IMR-90 (cell line): ENCODE measurements at regions not wholly inside any gene's neighbourhood (a gene's known extent, or its start where the extent isn't known, plus 50 kb on each side); places are given as distances from the start of the nearest gene placed in this dataset.

ENCODE experiments used
- ATAC-seq: fragments of 200-7000 bp; cut with Tn5 transposase; 2 replicates; pipeline ENCODE4 v1.9.1; 2020; ENCODE audit warnings: low read depth, mild to moderate bottlenecking, moderate library complexity
- BruUV-seq: library from RNA; stranded (reverse); fragments of 400-500 nt; replicated peaks from 2 replicates; lab custom pipeline; 2021; lab: Mats Ljungman, UMichigan
- CTCF ChIA-PET: fragments of 300-600 bp; formaldehyde crosslinking; extraction: SDS; loops from one replicate; lab custom pipeline; 2021; ENCODE audit warnings: antibody characterized with exemption; lab: Yijun Ruan, JAX
- POLR2A ChIA-PET: fragments of 300-600 bp; sonication (Branson Sonifier 250); formaldehyde crosslinking; loops from one replicate; lab custom pipeline; 2022; ENCODE audit warnings: antibody characterized with exemption; ENCODE audit not compliant: unreplicated experiment; lab: Charles Lee
- DNase-seq: peaks from one replicate; pipeline ENCODE4 v3.0.0; 2013
- H2AFZ ChIP-seq: replicated peaks from 2 replicates; pipeline ENCODE3; 2013; ENCODE audit warnings: low read length, mild to moderate bottlenecking; ENCODE audit not compliant: poor library complexity
- H2AK5ac ChIP-seq: 2 replicates; pipeline ENCODE4 v1.6.1; 2013; ENCODE audit warnings: low read depth, low read length, inconsistent platforms
- H2AK9ac ChIP-seq: replicated peaks from 2 replicates; pipeline ENCODE3; 2013; ENCODE audit warnings: mild to moderate bottlenecking, low read depth, low read length, moderate library complexity; ENCODE audit not compliant: poor library complexity
- H2BK120ac ChIP-seq: 2 replicates; pipeline ENCODE4 v1.6.1; 2013; ENCODE audit warnings: low read depth, low read length, inconsistent platforms
- H2BK15ac ChIP-seq: 3 replicates; pipeline ENCODE4 v1.6.1; 2013; ENCODE audit warnings: low read depth, low read length, inconsistent platforms
- H2BK20ac ChIP-seq: 2 replicates; pipeline ENCODE4 v1.6.1; 2013; ENCODE audit warnings: low read depth, mild to moderate bottlenecking, inconsistent platforms, low read length, moderate library complexity
- H2BK5ac ChIP-seq: 2 replicates; pipeline ENCODE4 v1.6.1; 2013; ENCODE audit warnings: mild to moderate bottlenecking, low read depth, low read length, inconsistent platforms; ENCODE audit not compliant: poor library complexity, severe bottlenecking
- H3K14ac ChIP-seq: replicated peaks from 2 replicates; pipeline ENCODE4 v1.6.1; 2013; ENCODE audit warnings: low read depth, low read length, inconsistent platforms
- H3K18ac ChIP-seq: 2 replicates; pipeline ENCODE4 v1.6.1; 2013; ENCODE audit warnings: low read depth, low read length, control low read depth
- H3K23ac ChIP-seq: 2 replicates; pipeline ENCODE4 v1.6.1; 2013; ENCODE audit warnings: low read depth, low read length, inconsistent platforms
- H3K27ac ChIP-seq: 2 replicates; pipeline ENCODE4 v1.5.1; 2013; ENCODE audit warnings: mild to moderate bottlenecking, control low read depth, low read length; ENCODE audit not compliant: insufficient read depth
- H3K27me3 ChIP-seq: 2 replicates; pipeline ENCODE4 v1.6.1; 2013; ENCODE audit warnings: low read length; ENCODE audit not compliant: control insufficient read depth, insufficient read depth
- H3K36me3 ChIP-seq: 2 replicates; pipeline ENCODE4 v1.6.1; 2013; ENCODE audit warnings: low read length, mixed read lengths; ENCODE audit not compliant: control insufficient read depth, insufficient read depth
- H3K4ac ChIP-seq: 2 replicates; pipeline ENCODE4 v1.6.1; 2013; ENCODE audit warnings: low read depth, low read length, inconsistent platforms
- H3K4me1 ChIP-seq: 2 replicates; pipeline ENCODE4 v1.6.1; 2013; ENCODE audit warnings: low read length, mixed read lengths; ENCODE audit not compliant: control insufficient read depth, insufficient read depth
- H3K4me2 ChIP-seq: 2 replicates; pipeline ENCODE4 v1.6.1; 2013; ENCODE audit warnings: low read depth, mild to moderate bottlenecking, control low read depth, low read length, moderate library complexity
- H3K4me3 ChIP-seq: 2 replicates; pipeline ENCODE4 v1.5.1; 2013; ENCODE audit warnings: low read depth, mild to moderate bottlenecking, control low read depth, low read length, moderate library complexity; ENCODE audit not compliant: insufficient read depth
- H3K56ac ChIP-seq: 2 replicates; pipeline ENCODE4 v1.6.1; 2013; ENCODE audit warnings: low read length, inconsistent platforms; ENCODE audit not compliant: insufficient read depth; ENCODE audit errors: extremely low read depth
- H3K79me1 ChIP-seq, 2 experiments: 2 replicates each; pipeline ENCODE4 v1.6.1; 2013; ENCODE audit warnings: low read length in 2 of 2, inconsistent platforms in 1 of 2, low read depth in 1 of 2
- H3K9ac ChIP-seq: 2 replicates; pipeline ENCODE4 v1.6.1; 2013; ENCODE audit warnings: low read depth, low read length, control low read depth
- H3K9me1 ChIP-seq: 2 replicates; pipeline ENCODE4 v1.6.1; 2013; ENCODE audit warnings: low read length, inconsistent platforms; ENCODE audit not compliant: insufficient read depth
- H3K9me3 ChIP-seq: 2 replicates; pipeline ENCODE4 v1.6.1; 2013; ENCODE audit warnings: low read length; ENCODE audit not compliant: control insufficient read depth, insufficient read depth
- H4K20me1 ChIP-seq: 2 replicates; pipeline ENCODE4 v1.6.1; 2013; ENCODE audit warnings: low read length, inconsistent platforms; ENCODE audit not compliant: insufficient read depth
- H4K5ac ChIP-seq: 2 replicates; pipeline ENCODE4 v1.6.1; 2013; ENCODE audit warnings: mild to moderate bottlenecking, low read depth, low read length, control low read depth
- H4K8ac ChIP-seq, 2 experiments: 2 replicates each; pipeline ENCODE4 v1.6.1; 2013; ENCODE audit warnings: low read depth in 2 of 2, low read length in 2 of 2, control low read depth in 1 of 2, inconsistent platforms in 1 of 2
- H4K91ac ChIP-seq: 2 replicates; pipeline ENCODE4 v1.6.1; 2013; ENCODE audit warnings: low read depth, low read length, inconsistent platforms; ENCODE audit not compliant: insufficient read depth
- CEBPB ChIP-seq: IDR thresholded peaks from 2 replicates; pipeline ENCODE4 v1.6.1; 2012; ENCODE audit warnings: low read depth, low read length, improper control_type of control experiment
- CHD1 ChIP-seq: IDR thresholded peaks from 2 replicates; pipeline ENCODE4 v1.6.1; 2012; ENCODE audit warnings: low read depth, low read length, improper control_type of control experiment
- FOS ChIP-seq: fragments of 150-350 bp; IDR thresholded peaks from 2 replicates; pipeline ENCODE4 v1.6.1; 2016; ENCODE audit warnings: low read depth, low read length
- MAZ ChIP-seq: IDR thresholded peaks from 2 replicates; pipeline ENCODE4 v1.6.1; 2012; ENCODE audit warnings: low read depth, mild to moderate bottlenecking, low read length, improper control_type of control experiment, moderate library complexity, borderline replicate concordance
- MXI1 ChIP-seq: IDR thresholded peaks from 2 replicates; pipeline ENCODE4 v1.6.1; 2012; ENCODE audit warnings: low read depth, mild to moderate bottlenecking, low read length, moderate library complexity, borderline replicate concordance
- POLR2A ChIP-seq: IDR thresholded peaks from 2 replicates; pipeline ENCODE4 v1.6.1; 2012; ENCODE audit warnings: mild to moderate bottlenecking, low read depth, low read length
- RAD21 ChIP-seq: IDR thresholded peaks from 2 replicates; pipeline ENCODE4 v1.6.1; 2012; ENCODE audit warnings: low read length, improper control_type of control experiment
- RFX5 ChIP-seq: IDR thresholded peaks from 2 replicates; pipeline ENCODE4 v1.8.0; 2012; ENCODE audit warnings: low read depth, mild to moderate bottlenecking, low read length, moderate library complexity
- USF2 ChIP-seq: fragments of 150-350 bp; IDR thresholded peaks from 2 replicates; pipeline ENCODE4 v1.6.1; 2017; ENCODE audit warnings: mild to moderate bottlenecking, antibody characterized with exemption, low read length, low read depth
- WGBS, 2 experiments: methylation state at CpG; one replicate each; pipeline versions ENCODE4 v1.1.5 to v1.1.7; 2013; ENCODE audit warnings: missing lambda C conversion rate in 2 of 2; ENCODE audit not compliant: insufficient read length in 1 of 2; ENCODE audit errors: extremely low coverage in 2 of 2; 5-methylcytosine and 5-hydroxymethylcytosine counted together
- dilution Hi-C: fragments of 300-500 bp; cut with HindIII; formaldehyde crosslinking; loops from one replicate; pipeline ENCODE4 v1.14.3; 2018; ENCODE audit warnings: low sequenced_read_pairs; ENCODE audit not compliant: unreplicated experiment
- in situ Hi-C: fragments of 300-500 bp; cut with MboI; formaldehyde crosslinking; loops from 3 replicates; pipeline ENCODE4 v1.14.3; 2019; ENCODE audit warnings: low sequenced_read_pairs, inconsistent platforms, mixed read lengths
- intact Hi-C: fragments of 100-400 bp; cut with micrococcal nuclease; formaldehyde crosslinking; loops from 2 replicates; pipeline ENCODE4 v1.10.0; 2022

- Histone ChIP-seq H3K4ac (no peak overlapping the region), H3K4me3 (no peak overlapping the region), H3K4me2 (no peak overlapping the region), H4K5ac (no peak overlapping the region), H3K9me3 (no peaks in the 10 kb centered on the region), H3K18ac (no peak overlapping the region), H2BK120ac (no peak overlapping the region), H2BK15ac (no peak overlapping the region), H3K14ac (no peak overlapping the region), H3K56ac (no peak overlapping the region), H3K9me1 (no peaks in the 10 kb centered on the region), H2AFZ (no peak overlapping the region), H2BK5ac (no peak overlapping the region), H3K23ac (no peak overlapping the region), H3K9ac (no peak overlapping the region), H3K36me3 (no peaks in the 10 kb centered on the region), H3K4me1 (no peaks in the 10 kb centered on the region), H4K20me1 (no peaks in the 10 kb centered on the region), H4K8ac (no peak overlapping the region), H4K91ac (no peak overlapping the region), H2BK20ac (no peak overlapping the region), H2AK9ac (no peak overlapping the region), H3K79me1 (no peaks in the 10 kb centered on the region), H3K27ac (no peak overlapping the region), H3K27me3 (no peaks in the 10 kb centered on the region), H2AK5ac (no peak overlapping the region)
- TF ChIP-seq FOS (no peak), POLR2A (no peak), USF2 (no peak), RAD21 (no peak), RFX5 (no peak), MXI1 (no peak), MAZ (no peak), CEBPB (no peak), CHD1 (no peak)
- no peak for ATAC-seq
- in situ Hi-C loops: no loop called here
- BruUV-seq: no TSS peak
- POLR2A ChIA-PET: no interaction called here
- CTCF ChIA-PET: no interaction called here
- no CpG with 5 or more reads among the region's 1 CpG for WGBS, 2 experiments
- intact Hi-C loops: no loop called here
- no peak for DNase-seq
- dilution Hi-C loops: no loop called here
Measured at GRCh38 chr6:104484191-104484590, 375.5 kb downstream of the HACE1 start.
